BE2C (cell line): ENCODE measurements at regions not wholly inside any gene's neighbourhood (a gene's known extent, or its start where the extent isn't known, plus 50 kb on each side); places are given as distances from the start of the nearest gene placed in this dataset.

ENCODE experiments used
- DNase-seq: peaks from one replicate; pipeline ENCODE4 v3.0.0-alpha.2; 2020
- H3K27me3 ChIP-seq: fragments of 250-450 bp; sonication (Bioruptor Pico); 2 replicates; pipeline ENCODE4 v1.5.1; 2020; ENCODE audit warnings: mild to moderate bottlenecking
- H3K36me3 ChIP-seq: fragments of 250-450 bp; sonication (Bioruptor Pico); 2 replicates; pipeline ENCODE4 v1.5.1; 2020; ENCODE audit warnings: mild to moderate bottlenecking
- H3K4me1 ChIP-seq: fragments of 250-450 bp; sonication (Bioruptor Pico); 2 replicates; pipeline ENCODE4 v1.5.1; 2020
- H3K4me3 ChIP-seq: 2 replicates; pipeline ENCODE4 v1.5.1; 2011; ENCODE audit warnings: low read depth, low read length
- H3K9me3 ChIP-seq: fragments of 250-450 bp; sonication (Bioruptor Pico); 2 replicates; pipeline ENCODE4 v1.5.1; 2020
- CTCF ChIP-seq: IDR thresholded peaks from 2 replicates; pipeline ENCODE4 v1.5.1; 2012; ENCODE audit warnings: mild to moderate bottlenecking, low read depth, low read length

- Histone ChIP-seq H3K9me3 (no peaks in the 10 kb centered on the region), H3K4me3 (no peak overlapping the region), H3K36me3 (no peaks in the 10 kb centered on the region), H3K27me3 (peaks cover 15% of the 10 kb centered on the region; the same call in 1 of the 2 replicates), H3K4me1 (no peaks in the 10 kb centered on the region)
- no peak for TF ChIP-seq CTCF
- no peak for DNase-seq
These were observed 56.0 kb downstream of the RIN2 start for GRCh38 chr20:19813846-19814640.

GRCh38 chr20:19815553-19815991 lies 57.5 kb downstream of the RIN2 start:
- Histone ChIP-seq H3K9me3 (no peaks in the 10 kb centered on the region), H3K36me3 (no peaks in the 10 kb centered on the region), H3K27me3 (peaks cover 15% of the 10 kb centered on the region; the same call in 1 of the 2 replicates), H3K4me1 (no peaks in the 10 kb centered on the region), H3K4me3 (no peak overlapping the region)
- TF ChIP-seq CTCF, result no peak
- DNase-seq, result no peak

GRCh38 chr20:19816386-19816785 lies 58.3 kb downstream of the RIN2 start:
- H3K9me3 ChIP-seq, result no peaks in the 10 kb centered on the region
- H3K36me3 ChIP-seq, result no peaks in the 10 kb centered on the region
- DNase-seq, result no peak
- no peak overlapping the region for H3K4me3 ChIP-seq
- H3K27me3 ChIP-seq, result peaks cover 11% of the 10 kb centered on the region; the same call in 1 of the 2 replicates
- no peaks in the 10 kb centered on the region for H3K4me1 ChIP-seq
- TF ChIP-seq CTCF, result no peak

- no peak for DNase-seq
- Histone ChIP-seq H3K4me3 (no peak overlapping the region), H3K36me3 (no peaks in the 10 kb centered on the region), H3K9me3 (no peaks in the 10 kb centered on the region), H3K4me1 (no peaks in the 10 kb centered on the region), H3K27me3 (peaks cover 11% of the 10 kb centered on the region)
- TF ChIP-seq CTCF, result no peak
These were observed 59.0 kb downstream of the RIN2 start for GRCh38 chr20:19817017-19817416.

- TF ChIP-seq CTCF, result no peak
- no peak overlapping the region for H3K4me3 ChIP-seq
- no peaks in the 10 kb centered on the region for H3K36me3 ChIP-seq
- no peaks in the 10 kb centered on the region; the same call in none of the 2 replicates for H3K27me3 ChIP-seq
- H3K9me3 ChIP-seq, result no peaks in the 10 kb centered on the region
- DNase-seq, result no peak
- H3K4me1 ChIP-seq, result no peaks in the 10 kb centered on the region
These were observed 61.1 kb downstream of the RIN2 start for GRCh38 chr20:19819149-19819548.

GRCh38 chr20:19820555-19821211 lies 62.6 kb downstream of the RIN2 start:
- Histone ChIP-seq H3K4me1 (no peaks in the 10 kb centered on the region), H3K9me3 (no peaks in the 10 kb centered on the region), H3K27me3 (no peaks in the 10 kb centered on the region; the same call in none of the 2 replicates), H3K36me3 (no peaks in the 10 kb centered on the region), H3K4me3 (no peak overlapping the region)
- no peak for DNase-seq
- TF ChIP-seq CTCF, result no peak
